ENCODE measurements at regions not wholly inside any gene's neighbourhood (a gene's known extent, or its start where the extent isn't known, plus 50 kb on each side); places are given as distances from the start of the nearest gene placed in this dataset.

- TF ChIP-seq, protein P1, sequence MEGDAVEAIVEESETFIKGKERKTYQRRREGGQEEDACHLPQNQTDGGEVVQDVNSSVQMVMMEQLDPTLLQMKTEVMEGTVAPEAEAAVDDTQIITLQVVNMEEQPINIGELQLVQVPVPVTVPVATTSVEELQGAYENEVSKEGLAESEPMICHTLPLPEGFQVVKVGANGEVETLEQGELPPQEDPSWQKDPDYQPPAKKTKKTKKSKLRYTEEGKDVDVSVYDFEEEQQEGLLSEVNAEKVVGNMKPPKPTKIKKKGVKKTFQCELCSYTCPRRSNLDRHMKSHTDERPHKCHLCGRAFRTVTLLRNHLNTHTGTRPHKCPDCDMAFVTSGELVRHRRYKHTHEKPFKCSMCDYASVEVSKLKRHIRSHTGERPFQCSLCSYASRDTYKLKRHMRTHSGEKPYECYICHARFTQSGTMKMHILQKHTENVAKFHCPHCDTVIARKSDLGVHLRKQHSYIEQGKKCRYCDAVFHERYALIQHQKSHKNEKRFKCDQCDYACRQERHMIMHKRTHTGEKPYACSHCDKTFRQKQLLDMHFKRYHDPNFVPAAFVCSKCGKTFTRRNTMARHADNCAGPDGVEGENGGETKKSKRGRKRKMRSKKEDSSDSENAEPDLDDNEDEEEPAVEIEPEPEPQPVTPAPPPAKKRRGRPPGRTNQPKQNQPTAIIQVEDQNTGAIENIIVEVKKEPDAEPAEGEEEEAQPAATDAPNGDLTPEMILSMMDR (optimal IDR thresholded peaks at IDR 0.05 in 1 of 3, IDR thresholded peaks at IDR 0.05 in 1 of 3, conservative IDR thresholded peaks at IDR 0.05 in 1 of 3; ENCODE audit: extremely low read depth in 1 of 3, insufficient read depth in 2 of 3, low read length in 3 of 3): no peak
- TF ChIP-seq EZH2 (IDR thresholded peaks at IDR 0.05; ENCODE audit: low read length): no peak
Measured at GRCh38 chr10:70993051-70993450, 104.7 kb upstream of the PCBD1 start.

Measured in keratinocyte (primary cell).